ENCODE measurements at regions not wholly inside any gene's neighbourhood (a gene's known extent, or its start where the extent isn't known, plus 50 kb on each side); places are given as distances from the start of the nearest gene placed in this dataset.

DNA sequence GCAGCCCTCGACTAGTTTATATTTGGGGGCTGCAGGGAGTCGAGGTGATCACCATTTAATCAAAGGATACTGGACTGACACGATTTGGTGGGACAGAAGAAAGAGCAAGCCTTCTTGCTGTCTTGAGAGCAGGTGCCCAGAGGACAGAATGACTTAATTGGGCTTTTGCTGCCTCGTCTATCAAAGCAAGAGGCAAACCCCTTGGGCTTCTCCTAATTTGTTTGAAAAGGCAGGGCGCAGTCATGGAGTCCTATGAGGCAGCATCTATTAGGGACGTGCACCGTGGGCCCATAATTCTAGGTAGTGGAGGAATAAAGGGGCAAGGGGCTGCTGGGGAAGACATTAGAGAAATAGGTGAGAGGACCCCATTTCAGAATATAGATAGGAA is 1411.3 kb downstream of the TBC1D22A start:
- TF ChIP-seq, protein P1, sequence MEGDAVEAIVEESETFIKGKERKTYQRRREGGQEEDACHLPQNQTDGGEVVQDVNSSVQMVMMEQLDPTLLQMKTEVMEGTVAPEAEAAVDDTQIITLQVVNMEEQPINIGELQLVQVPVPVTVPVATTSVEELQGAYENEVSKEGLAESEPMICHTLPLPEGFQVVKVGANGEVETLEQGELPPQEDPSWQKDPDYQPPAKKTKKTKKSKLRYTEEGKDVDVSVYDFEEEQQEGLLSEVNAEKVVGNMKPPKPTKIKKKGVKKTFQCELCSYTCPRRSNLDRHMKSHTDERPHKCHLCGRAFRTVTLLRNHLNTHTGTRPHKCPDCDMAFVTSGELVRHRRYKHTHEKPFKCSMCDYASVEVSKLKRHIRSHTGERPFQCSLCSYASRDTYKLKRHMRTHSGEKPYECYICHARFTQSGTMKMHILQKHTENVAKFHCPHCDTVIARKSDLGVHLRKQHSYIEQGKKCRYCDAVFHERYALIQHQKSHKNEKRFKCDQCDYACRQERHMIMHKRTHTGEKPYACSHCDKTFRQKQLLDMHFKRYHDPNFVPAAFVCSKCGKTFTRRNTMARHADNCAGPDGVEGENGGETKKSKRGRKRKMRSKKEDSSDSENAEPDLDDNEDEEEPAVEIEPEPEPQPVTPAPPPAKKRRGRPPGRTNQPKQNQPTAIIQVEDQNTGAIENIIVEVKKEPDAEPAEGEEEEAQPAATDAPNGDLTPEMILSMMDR (IDR thresholded peaks at IDR 0.05; ENCODE audit: insufficient read depth, low read length, poor library complexity, severe bottlenecking), result no peak
- no peak for TF ChIP-seq EZH2phosphoT487 (conservative IDR thresholded peaks at IDR 0.05; ENCODE audit: low read length)
